HG03354 (cell line): ENCODE measurements at regions not wholly inside any gene's neighbourhood (a gene's known extent, or its start where the extent isn't known, plus 50 kb on each side); places are given as distances from the start of the nearest gene placed in this dataset.

ENCODE experiments used
- ATAC-seq: cut with Tn5 transposase; IDR thresholded peaks from one replicate; pipeline ENCODE4 v1.9.1; 2021; ENCODE audit warnings: mild to moderate bottlenecking; ENCODE audit not compliant: unreplicated experiment, poor library complexity, severe bottlenecking

DNA sequence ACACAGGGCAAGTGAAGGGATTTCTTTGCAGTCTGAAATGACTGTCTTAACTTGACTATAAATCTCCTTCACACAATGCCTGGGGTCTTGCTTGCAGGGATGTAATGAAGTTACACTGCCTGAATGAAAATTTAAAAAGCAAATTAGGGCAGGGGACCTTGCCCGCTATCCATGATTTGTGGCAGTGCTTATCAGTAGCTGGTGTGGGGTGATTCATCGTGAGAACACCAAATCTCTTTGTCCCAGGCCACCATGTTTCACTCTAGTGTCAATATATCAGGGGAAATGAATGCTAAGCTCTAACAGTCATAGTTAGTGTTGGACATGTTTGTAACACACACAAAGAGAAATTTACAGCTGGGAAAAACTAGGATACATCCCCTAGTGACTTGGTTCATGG, 713.7 kb upstream of the EPHA7 start:
- no peak for ATAC-seq

DNA sequence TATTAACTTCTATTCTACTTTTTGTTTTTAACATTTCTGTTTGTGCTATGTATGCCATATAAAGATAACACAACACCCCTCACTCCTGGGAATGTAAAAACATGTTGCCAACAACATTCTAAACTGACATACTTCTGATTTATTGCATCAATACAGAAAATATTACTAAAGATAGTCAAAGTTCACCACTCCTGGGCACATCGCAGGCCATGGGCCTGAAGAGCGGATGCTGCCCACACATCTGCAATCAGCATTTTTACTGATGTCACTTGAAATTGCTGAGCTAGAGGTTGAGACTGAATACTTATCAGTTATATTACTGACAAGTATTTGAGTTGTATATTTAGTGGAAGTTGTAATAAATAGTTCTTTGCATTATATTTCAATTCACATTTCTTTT, 711.9 kb upstream of the EPHA7 start:
- no peak for ATAC-seq

DNA sequence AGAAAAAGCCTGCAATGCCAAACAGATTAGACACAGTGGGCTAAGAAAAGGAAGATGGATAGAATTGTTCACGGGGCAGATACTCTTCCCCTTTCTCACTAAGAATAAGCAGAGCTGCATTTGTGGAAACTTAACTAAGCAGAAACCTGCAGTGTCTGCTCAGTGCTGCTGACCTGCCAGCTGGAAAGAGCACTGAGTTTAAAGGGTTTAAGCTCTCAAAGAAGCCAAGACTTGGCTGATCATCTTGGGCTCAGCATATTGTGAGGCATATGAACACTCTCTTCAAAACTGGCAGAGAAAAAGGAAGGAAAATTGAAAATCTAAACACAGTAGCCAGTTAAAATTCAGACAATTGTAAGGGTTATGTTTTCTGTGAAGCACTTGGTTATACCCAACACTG, 711.1 kb upstream of the EPHA7 start:
- no peak for ATAC-seq

DNA sequence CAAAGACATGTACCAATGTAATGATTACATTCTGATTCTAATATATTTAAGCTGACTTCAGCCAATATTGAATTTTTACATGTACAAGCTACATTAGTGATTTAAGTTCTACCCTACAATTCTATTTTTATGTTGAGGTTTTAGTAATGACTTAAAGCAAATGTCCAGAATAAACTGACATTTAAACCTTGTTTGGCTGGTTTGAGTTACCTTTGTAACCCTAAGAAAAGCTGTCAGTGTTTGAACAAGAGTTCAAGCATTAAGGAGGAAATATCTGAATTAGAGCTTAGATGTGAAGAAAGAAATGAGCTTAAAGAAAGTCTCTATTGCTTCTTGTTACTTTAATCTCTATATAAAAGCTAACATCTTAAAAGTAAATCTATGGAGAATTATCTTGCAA, 710.6 kb upstream of the EPHA7 start:
- ATAC-seq: no peak

DNA sequence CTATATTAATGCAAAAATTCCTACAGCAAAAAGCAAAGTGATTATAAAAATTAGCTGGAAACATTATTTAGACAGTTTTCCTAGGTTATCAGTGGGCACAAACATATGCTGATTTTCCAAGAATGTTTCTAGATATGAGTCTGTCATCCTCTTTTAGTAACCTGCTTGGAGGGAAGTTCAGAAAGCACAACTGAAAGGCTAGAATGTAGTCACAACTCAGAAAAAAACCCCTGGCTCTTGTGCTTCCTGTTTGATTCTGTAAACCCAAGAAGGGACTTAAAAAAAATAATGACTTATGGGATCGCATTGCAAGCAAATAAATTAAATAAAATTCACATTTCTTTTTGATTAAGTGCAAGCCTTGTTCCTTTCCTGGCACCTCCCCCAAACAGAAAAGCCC, 708.4 kb upstream of the EPHA7 start:
- no peak for ATAC-seq

DNA sequence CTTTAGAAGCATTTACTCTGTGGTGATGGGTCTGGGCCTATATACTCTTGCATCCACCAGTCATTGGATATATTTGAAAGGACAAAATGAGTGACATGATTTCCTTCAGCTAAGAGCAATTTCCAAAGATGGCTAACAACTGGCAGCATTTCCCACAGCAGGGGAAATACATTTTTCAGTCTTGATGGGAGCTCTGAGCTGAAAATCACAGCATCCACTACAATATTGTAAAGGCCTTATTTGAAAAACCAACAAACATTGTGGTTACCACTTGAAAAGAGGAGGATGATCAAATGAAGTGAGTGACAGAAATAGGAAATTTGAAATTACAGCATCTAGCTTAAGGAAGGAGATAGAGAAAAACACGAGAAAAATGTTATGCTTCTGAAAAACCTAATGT, 705.0 kb upstream of the EPHA7 start:
- no peak for ATAC-seq

DNA sequence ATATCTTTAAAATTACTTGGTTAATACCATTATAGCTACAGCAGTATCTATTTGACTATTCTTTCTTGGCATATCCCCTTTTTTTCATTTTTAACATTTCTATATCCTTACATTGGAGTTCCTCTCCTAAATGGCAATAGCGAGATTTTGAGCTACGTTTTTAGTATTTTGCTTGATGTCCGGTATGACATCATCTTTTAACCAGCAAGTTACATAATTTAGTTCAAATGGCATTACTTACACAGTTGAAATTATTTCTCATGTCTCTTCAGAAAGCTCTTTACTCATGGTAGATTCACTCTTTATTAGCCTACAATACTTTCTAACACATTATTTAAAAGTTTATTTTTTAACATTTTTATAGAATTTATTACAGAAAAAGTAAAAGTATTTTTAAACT, 701.7 kb upstream of the EPHA7 start:
- no peak for ATAC-seq

DNA sequence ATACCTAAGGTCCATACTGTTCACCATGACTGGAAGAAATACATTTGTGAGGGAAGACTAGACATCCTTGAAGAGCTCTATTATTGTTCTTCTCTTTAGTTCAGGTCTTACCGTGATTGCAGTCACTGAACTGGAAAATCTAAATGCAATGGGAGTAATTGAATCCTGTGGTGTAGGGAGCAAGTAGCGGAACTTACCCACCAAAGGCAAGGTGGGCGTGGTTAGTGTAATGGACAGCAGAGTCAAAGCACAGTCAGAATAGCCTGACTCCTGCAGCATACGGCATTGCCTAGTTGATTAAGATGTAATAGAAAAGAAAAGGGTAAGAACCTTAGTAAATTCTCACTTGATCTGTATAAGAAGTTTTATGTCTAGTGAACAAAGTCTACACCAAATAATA, 679.7 kb upstream of the EPHA7 start:
- no peak for ATAC-seq

DNA sequence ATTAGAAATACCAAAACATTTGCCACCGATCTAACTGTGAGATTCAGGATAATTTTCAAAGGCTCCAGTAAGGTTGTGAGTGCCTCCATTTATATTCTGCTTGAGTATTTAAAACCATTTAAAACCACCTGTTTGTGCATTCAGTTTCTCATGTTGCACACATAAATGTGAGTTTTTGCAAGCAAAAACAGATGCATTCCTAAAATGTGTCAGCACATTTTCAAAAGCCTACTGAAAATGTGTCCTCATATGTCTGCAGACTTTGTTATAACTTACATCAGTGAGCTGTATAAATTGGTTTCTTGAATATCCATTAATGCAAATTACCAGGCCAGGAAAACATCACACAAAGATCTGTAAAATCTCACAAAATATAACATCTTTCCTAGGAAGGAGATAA, 676.6 kb upstream of the EPHA7 start:
- no peak for ATAC-seq

DNA sequence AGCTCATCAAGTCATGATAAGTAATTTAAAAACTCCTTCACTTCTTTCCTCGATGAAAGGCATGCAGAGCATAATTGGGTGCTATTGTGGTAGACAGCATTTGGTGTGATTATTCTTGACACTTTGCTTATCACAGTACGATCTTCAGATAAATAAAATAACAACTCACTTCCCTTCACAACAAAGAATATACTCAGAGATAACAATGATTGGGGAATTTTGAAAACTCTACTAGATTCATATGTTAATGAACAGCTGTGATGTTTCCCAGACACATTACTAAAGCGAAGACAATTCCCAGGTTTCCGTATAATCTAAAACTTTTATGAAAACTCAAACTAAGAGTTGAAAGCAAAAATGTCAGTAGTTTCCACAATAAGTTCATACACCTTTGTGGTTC, 670.6 kb upstream of the EPHA7 start:
- no peak for ATAC-seq

DNA sequence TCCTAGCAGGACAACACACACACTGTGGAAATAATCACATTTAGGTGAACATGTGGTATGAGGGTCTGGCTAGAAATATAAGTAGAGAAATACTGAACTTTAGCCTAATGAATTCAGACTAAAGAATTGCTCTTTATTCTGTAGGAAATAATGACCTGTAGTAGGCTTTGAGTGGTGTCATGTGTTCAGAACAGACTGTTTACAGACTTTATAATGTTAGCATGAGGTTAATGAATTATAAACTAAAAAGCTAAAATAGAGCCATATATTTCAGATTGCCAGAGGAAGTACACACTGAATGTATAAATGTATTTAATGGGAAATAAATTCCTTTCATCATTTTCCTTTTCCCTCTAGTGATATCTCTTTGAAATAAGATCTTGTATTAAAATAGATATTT, 669.5 kb upstream of the EPHA7 start:
- no peak for ATAC-seq

DNA sequence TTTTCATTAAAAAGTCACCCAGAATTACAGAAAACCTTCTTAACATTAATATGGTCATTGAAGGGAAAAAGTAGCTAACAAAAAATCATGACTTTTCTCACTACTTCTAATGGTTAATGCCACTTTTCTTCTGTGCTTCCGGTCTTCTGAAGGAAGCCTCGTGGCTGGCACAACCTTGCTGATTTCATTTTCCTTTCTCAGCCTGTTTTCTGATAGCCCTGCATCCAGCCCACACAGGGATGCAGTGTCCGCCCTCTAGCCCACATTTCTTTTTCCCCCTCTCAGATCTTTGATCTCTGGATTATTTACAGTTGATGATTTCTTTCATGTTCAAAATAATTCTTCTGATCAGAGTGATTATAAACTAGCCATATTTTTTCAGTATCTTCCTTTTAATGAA, 655.4 kb upstream of the EPHA7 start:
- ATAC-seq: no peak

DNA sequence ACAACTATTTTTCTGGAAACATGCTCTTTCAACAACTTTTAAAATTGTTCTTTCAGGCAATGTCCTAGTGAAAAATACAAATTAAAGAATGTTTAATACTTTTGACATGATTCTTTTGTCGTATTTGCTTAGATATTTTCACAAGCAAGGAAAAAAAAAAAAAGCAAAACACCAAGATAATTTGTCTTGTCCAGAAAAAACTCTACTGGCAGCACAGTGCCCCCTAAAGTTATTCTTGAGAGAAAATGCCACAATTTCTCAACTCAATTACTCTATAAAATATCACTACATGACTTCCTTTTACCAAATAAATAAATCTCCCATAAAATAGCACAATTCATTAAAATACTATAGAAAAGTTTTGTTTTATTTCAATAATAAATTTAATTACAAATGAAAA, 652.5 kb upstream of the EPHA7 start:
- no peak for ATAC-seq

DNA sequence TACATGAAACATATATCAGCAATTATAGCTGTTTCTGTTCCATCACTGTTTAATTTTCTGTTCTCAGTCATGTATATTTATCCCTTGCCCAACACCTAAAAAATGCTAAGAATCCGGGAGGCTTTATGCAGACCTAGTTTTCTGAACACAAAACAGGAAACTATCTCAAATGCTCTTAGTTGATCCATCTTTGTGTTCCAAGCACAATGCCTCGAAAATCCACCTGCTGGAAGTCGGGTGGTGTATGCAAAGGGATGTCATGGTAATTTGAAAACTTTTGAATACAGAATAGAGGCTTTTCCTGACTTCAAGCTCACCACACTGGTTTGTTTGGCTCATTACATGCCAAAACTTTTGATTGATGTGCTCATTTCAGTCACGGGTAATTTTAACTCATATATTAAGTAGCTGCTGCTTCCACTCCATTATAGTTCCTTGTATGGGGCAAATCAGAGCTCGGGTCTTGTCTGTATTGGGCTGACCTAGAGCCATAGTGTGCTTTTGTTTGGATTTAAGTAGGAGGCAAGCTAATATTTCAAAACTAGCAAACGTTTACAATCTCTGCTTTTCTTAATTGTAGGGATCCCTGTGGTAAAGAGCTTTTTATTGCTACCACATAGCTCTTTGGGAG, 646.5 kb upstream of the EPHA7 start:
- ATAC-seq: no peak

DNA sequence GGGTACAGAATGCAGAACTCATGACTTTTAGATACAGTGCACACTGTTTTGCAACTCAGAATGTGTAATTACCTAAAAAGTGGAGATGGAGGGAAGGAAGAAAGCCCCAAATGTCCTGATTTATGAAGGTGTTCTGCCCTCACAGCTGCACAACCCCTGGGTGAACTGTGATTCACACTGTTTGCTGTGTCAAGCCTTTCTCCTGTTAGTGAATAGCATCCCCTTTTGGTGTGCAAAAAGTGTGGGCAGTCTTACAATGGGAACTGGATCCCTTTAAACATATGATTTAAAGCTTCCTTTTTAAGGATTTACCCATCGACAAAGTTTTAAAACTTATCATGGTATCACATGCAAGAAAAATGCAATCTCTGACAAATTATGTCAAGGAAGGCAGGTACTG, 633.4 kb upstream of the EPHA7 start:
- ATAC-seq: no peak

DNA sequence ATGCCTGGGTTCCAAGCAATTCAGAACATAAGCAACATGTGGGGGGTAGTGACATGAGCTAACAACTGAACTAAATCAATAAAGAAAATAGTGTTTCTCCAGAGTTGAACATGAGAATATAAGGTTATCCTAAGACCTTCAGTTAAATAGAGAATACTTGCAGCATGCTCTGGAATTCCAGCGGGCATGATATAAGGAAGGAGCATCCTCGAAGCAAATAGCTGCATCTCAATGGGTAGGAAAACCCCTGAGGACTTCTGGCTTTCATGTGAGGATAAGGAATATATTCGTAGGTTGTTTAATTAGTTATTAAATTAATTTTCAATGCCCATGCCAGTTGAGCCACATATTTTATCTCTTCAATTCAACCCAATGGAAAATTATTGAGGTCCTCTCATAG, 631.2 kb upstream of the EPHA7 start:
- no peak for ATAC-seq

DNA sequence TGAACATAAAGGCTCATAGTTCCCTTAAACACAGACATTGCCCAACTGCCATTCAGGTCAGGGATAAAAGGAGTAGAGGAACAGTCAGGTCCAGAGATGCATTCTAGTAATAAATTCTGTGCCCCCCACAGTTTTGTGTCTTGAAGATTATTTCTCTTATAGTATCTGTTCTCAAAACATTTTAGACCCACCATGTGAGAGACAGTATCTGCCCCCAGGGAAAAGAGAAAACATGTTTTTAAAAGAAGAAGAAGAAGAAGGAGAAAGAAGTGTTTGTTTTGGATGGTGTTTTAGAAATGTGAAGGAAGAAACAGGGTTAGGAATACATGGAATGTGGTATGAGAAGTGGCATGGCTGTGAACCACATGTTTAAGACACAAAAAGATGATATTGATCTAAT, 629.6 kb upstream of the EPHA7 start:
- no peak for ATAC-seq

DNA sequence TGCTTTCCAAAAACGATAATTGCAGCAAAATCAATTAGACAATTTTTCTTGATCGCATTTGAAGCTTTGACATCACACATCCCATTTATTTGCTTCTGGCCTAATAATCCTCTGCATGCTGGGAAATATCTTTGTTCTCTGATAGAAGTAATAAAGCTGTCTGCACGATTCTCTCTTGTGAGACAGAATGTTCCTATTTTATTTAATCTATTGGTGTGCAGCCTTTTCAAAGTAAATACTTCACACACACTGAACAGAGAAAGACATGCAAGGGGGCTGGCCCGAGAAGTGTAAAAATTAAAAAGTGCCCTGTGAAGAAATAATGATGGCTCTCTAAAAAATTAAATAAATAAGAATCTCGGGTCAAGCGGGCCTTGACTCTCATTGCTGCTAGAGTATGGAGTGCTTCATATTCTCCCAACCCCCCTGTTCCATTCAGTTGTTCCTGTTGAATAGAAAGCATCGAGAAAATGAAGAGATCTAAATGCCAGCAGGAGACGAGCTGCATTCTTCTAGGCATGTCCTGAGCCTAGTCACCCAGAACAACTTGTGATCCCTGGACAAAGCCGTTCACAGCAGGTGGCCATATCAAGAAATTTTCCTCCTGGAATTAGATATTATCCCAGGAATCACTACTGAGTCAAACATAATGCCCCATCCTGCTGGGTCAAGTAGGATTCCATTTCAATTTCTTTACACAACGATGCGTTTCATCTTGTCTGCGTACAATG, 625.9 kb upstream of the EPHA7 start:
- no peak for ATAC-seq

DNA sequence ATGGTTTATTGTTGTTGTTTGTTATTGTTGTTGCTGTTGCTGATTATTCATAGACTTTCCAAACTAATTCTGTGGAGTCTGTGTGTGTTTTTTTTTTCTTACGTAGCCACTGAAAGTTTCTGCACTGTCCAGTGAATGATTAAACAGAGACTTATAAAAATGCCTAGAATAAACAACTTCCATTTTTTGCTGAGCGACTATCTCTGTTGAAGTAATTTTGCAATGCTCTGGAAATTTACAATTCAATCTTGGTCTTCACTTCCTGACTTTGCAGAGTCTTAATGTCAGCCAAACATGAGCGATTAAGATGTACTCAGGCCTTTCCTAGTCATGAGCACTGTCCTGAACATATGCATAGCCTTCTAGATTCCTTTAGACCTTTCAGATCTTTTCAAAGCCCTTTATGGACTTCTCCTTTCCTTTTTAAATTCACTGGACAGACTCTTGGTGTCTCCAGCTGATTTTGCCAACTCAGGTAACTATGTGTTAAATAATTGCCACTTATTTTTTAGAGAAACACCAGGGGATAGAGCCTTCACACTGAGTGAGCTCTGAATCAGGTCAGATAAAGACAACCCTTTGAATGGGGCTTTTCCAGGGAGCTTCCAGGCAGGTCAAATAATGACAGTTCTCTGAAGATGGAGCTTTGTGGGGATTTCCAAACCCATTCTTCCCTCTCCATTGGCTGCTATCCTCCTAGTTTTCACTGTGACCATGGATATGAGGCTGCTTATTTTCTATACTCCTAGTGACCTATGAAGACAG, 622.8 kb upstream of the EPHA7 start:
- ATAC-seq: no peak

DNA sequence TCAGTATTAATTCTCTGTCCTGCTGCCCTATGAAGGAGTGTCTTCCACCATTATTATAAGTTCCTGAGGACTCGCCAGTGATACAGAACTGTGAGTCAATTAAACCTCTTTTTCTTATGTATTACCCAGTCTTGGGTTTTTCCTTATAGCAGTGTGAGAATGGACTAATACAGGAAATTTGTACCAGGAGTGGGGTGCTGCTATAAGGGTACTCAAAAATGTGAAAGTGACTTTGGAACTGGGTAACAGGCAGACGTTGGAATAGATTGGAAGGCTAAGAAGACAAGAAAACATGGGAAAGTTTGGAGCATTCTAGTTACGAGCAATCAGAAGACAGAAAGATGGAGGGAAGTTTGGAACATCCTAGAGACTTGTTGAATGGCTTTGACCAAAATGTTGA, 616.7 kb upstream of the EPHA7 start:
- ATAC-seq: no peak

DNA sequence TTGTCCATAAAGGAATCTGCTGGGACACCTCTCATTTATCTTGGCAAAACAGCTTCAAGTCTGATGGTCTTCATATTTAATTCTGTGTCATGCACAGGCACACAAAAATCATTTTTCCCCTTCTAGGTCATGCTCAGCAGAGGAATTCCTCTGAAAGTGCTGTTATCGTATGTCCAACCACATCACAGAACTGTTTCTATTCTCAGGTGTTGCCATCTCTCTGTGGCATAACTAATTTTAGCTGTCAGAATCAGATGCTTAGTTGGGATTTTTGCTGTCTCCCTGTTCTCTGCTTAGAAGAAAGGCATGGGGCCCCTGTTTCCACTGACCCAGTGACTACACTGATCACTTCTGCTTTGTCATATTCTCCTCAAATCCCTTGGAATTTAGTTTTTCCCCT, 608.0 kb upstream of the EPHA7 start:
- no peak for ATAC-seq
